HG03025 (cell line): ENCODE measurements at regions not wholly inside any gene's neighbourhood (a gene's known extent, or its start where the extent isn't known, plus 50 kb on each side); places are given as distances from the start of the nearest gene placed in this dataset.

Source experiments
- ATAC-seq: cut with Tn5 transposase; IDR thresholded peaks from one replicate; pipeline ENCODE4 v1.9.1; 2021; ENCODE audit warnings: mild to moderate bottlenecking, moderate library complexity; ENCODE audit not compliant: unreplicated experiment, low FRiP score

DNA sequence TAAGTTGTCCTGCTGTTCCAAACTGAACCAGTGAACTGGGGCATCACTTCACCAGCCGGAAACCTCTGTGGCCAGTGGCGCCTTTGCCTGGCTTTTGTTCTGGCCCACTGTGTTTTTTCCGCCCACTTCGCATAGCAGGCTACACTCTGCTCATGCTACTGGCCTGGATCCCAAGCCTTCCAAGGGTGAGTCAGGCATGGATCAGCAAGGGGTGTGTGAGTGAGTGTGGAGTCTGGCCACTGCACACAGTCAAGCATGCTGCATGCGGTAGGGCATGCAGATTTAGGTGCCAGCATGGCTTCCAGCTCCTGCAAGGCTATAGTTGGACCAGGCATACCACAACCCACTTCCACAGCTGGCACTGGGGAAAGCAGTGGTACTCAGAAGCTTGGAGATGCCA lies 1967.9 kb downstream of the C4orf33 start:
- ATAC-seq, result no peak

DNA sequence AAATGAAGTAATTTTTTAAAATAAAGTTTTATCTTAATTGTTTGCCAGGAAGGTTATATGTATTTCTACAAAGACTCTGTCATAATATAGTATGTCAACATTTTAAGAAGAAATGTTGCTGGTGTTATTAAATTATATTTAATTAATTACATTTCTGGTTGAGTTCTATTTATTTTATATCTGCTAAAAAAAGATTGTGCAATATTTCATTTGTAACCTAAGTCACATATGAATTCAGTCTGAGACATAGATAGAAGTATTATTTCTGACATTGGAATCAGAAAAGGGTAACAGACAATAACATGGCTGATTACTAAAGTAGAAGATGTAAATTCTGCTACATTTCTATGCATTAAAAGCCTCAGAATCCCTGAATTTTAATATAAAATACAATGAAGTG lies 1985.1 kb downstream of the C4orf33 start:
- no peak for ATAC-seq

DNA sequence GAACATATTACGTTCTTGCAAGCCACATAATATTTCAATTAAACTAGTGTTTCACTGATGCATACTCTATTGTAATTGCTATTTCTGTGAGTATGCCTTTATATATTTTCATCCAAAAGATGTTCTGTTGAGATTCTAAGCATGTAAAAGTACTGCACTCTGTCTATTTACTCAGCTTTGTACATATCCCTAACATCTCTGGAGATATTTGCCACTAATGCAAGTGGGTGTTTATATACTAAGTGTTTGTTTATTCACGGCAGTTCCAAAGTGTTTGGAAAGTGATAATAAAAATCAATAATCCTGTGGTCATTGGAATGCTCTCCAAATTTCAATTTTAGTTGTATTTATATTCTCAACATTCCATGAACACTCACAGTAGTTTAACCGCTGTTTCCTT lies 1989.0 kb downstream of the C4orf33 start:
- no peak for ATAC-seq

DNA sequence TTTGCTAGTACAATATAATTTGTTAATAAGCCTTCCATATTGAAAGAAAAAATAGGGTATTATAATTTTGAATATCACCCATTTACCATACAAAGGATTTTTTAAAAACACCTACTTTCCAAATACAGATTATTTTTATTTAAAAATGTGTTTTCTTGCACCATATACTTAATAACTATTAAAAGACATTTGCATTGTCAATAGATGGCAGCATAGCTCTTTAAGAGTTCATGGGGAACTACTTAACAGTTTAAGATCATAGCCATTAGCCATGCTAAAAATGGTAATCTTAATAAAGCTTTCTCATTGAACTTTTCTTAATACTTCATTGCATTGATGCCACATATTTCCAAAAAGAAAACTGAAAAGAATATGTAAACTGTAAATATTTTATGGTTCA lies 1995.9 kb downstream of the C4orf33 start:
- ATAC-seq, result no peak

DNA sequence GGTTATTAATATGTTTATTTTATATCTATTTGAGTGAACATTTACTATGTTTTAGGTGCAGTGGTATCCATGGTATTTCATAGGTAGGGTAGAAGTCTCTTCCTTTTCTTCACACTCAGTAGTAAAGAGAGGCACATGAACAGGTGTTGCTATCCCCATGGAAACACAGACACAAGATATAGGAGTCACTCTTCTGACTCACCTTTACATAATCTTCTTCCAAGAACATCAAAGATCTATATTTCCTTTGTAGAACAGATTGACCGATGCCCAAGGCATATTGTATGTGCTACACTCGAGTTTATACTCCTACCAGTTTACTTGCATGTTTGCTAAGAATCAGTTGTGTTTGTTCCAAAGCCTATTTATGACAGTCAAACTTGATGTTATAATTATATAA lies 1997.4 kb downstream of the C4orf33 start:
- no peak for ATAC-seq

DNA sequence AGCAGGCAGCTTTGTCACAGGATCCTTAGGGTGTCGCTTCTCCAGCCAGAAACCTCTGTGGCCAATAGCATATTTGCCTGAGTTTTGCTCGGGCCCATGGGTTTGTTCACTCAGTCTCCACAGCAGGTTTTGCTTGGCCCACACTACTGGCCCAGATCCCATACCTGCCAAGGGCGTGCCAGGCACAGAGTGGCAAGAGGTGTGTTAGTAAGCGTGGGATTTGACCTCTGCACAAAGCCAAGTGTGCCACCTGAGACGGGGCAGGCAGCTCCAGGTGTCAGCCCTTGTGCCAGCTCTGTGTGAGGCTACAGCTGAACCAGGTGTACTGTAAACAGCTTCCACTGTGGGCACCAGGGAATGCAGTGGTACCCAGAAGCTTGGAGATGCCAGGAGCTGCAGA lies 2003.0 kb downstream of the C4orf33 start:
- ATAC-seq, result no peak

DNA sequence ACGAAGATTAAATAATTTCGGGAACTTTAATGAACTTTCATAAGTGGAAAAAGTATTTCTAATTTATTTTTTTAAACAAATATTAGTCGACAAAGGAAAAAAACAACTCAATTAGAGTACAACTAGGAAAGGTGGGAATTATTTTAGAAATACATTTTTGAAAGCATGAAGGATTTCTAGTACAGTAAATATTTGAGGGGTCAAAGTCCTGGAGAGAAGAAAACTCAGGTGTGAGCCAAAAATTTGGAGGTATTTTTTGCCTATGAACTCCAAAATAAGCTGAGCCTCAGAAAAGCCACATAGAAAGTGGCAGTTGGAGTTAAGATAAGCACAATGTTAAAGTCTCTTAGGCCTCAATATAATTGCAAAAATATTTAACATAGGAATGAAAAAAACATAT lies 2017.3 kb downstream of the C4orf33 start:
- ATAC-seq, result no peak

DNA sequence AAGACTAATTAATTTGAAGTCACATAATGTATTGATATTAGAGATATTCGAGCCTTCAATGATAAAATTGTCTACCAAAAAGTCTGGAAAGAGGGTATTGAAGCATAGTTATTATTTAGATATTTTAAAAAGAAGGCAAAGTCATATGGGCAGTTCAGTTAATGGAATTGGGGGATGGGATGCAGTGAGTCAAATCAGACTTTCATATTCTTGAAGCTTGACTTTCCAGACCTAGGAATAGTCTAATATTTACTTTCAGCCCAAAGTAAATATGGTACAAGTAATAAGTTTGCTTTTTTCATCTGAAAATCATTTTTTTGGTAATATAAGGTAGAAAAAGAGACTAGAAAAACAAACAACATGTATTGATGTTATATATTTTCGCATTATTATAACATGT lies 2017.8 kb downstream of the C4orf33 start:
- ATAC-seq, result no peak

DNA sequence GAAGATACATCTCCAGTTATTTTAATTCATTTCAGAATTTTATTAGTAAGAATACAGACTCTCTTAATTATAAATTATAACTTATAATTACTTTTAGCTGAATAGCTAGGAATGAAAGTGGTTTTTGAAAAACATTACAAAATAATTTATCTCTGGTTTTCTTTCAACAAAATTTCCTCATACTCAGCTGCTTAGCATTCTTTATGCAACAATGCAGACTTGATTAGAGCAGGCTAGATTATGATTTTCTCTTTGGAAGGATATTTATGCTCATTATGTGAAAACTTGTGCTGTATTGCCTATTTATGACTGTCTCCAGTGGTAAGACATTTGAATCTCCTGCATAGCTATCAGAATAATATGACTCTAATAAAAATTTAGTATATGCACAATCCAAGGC lies 2023.7 kb downstream of the C4orf33 start:
- no peak for ATAC-seq

DNA sequence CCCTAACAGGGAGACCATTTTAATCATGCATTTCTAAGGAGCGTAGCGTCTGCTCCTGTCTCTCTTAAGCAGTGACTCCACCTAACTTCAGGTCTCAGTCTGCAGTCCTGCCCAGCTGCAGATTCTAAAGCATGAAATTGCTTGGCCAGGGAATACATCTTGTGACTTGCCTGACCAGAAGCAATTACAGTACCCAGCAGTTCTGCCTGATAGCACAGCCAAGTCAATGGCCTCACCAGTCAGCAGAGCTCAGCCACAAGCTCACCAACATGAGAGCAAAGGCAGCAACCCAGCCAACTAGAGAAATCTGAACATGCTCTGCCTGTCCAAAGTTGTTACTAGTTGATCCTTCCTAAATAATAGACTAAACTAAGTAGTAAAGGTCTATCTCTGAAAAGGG lies 2011.9 kb upstream of the PCDH10 start:
- ATAC-seq, result no peak

DNA sequence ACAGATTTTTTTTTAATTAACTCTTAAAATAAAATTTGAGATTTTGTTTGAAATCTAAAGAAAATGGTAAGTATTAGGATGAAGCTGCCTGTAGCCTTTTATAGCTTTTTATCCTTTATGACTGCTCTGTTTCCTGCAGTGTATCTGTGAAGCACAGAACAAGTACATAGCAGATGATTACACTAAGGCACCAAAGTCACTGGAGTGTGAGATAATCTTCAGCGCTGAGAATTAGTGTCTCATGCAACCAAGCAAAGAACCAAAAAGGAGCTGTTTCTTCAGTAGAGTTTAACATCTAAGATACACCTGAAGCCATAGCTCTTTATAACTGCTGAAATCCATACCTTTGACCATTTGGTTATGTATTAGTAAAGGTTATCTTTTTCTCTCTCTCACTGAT lies 1989.8 kb upstream of the PCDH10 start:
- ATAC-seq, result no peak

DNA sequence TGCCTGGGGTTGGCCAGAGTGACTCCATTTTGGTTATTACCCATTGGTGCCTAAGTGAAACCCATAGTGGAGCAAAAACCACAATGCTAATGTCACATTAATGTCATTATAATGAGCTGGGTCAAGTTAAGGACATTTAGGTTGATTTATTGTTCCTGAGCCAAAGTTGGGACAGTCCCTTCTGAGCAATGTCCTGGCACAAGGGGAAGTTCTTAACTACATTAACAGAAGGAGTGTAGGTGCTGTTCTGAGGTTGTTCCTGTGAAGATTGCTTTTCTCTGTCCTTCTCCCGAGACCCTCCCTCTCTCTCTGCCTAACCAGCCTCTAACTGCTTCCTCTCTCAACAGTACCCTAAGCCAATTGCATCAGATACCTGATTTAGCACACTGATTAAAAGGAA lies 1956.8 kb upstream of the PCDH10 start:
- ATAC-seq, result no peak

DNA sequence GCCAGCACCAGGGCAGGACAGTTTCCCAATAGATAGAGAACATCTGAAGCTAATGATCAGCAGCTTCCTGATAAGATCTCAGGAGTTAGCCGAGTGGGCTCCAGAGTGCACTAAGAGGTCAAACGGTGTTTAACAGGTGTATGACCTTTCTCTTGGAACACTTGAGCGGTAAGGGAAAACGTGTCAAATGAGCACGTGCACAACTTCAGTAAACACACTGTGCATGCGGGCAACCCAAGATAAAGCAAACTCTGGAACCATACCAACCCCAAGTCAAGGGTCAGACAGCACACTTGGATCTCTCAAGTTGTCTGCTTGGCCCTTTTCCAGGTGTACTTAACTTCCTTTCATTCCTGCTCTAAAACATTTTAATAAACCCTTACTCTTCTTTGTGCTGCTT lies 1941.5 kb upstream of the PCDH10 start:
- ATAC-seq, result no peak

DNA sequence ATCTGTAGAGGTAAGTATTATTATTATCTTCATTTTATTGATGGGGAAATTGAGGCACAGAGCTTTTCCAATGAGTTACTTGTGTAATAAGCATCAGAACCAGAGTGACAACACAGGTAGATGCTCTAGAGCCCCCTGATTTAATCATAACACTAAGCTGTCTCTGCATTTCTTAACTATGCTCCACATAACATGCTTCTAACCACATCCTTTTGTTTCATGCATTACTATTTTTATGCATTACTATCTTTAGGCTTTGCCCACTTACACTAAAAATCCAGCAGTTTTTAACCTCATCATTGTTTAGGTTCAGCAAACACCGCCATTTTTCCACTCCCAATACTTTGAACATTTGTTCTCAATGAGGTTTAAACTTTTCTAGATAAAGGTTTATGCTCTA lies 1900.8 kb upstream of the PCDH10 start:
- ATAC-seq, result no peak

DNA sequence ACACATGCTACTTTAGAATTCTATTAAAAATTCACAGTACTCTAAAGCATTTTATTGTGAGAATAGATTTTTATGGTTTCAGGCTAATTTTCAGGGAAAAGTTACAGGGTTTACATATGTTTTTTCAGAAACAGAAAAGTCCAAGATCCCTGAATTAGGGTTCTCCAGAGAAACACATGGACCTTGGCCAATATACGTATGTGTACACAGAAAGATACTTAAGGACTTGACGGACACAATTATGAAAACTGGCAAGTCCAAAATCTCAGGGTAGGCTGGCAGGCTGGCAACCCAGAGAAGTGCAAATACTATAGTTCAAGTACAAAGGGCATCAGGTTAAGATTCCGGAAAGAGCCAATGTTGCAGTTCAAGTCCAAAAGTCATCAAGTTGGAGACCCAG lies 1897.8 kb upstream of the PCDH10 start:
- ATAC-seq, result no peak

DNA sequence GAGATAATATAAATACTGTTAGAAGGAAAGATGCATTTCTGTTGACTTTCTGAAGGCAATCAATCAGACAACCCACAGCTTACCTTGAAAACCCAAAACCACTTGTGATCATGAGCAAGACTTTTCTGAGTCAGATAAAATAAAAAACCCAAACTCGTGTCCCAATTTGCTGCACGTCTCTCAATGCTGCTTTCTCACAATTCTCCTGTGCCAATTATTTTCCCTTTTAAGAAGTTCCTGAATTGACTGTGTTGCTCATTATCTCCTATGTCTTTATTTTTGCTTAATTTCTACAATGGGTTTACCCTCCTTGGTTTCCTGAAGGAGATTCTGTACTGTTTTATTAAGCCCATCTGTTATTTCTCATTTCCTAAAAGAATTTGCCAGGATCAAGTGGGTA lies 1891.9 kb upstream of the PCDH10 start:
- ATAC-seq, result no peak

DNA sequence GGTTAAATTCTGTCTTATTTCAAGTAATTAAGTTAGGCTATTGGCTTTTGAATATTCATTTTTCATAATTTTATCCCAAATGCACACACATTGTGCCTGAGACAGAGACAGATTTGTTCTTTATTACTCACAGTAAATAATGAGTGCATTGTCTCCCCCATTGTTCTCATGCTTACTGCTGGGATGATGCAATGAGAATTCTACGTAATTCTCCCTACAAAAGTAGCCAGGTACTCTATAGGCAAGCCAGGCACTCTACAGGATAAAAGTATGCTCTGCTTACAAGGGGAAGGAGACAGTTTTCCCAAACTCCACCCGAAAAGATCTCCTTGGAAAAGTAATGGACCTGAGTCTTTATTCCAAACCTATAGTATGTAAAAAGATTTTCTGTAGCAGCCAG lies 1890.7 kb upstream of the PCDH10 start:
- ATAC-seq, result no peak

DNA sequence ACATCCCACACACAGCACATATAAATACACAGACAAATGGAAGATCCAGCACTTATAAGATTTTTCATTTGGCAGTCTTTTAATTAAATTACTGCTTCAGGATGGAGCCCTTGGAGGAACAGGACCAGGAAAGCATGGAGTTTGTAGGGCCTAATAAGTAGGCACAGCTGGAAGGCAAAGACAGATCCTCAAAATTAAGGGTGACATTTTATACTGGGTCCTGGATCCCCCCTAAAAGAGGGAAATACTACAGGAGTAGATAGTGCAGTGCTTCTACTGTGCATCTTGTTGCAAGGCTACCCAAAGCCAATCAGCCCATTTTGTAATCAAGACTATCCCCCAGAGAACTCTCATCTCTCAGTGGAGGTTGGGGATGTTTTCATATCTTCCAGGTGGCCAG lies 1860.7 kb upstream of the PCDH10 start:
- ATAC-seq, result no peak

DNA sequence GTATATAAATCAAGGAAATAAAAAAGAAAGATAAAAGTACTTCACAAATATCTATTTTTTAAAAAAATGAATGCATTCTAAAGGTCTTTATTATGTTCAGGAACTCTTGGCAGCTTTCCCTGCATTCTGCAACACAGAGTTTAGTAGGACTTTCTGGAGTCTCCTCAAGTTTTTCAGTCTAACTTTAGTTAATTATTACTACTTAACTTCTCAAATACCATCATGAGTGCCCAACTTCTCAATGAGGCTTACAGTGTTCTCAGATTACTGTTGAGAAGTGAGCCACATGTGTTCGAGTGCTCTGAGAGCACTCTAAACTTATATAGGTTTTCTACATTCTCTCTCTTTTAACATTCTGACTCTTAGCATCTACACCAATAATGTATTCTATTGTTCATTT lies 1852.9 kb upstream of the PCDH10 start:
- no peak for ATAC-seq

DNA sequence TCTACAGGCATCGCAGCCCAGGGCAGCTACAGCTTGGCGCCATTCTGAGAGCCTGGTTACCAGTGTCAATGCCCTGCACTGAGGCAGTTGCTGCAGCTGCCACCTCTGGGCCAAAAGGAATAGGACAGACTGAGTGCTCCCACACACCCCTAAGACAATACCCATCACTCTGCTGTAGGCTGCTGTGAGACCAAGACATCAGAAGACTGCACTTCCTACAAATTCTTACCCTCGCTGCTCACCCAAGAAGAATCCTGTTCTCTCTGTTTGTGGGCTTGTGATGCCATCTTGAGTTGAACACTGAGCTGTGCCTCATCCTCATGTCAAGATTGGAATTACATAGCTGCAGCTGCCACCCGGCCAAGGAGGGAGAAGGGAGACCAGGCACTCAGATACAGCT lies 1847.0 kb upstream of the PCDH10 start:
- ATAC-seq, result no peak

DNA sequence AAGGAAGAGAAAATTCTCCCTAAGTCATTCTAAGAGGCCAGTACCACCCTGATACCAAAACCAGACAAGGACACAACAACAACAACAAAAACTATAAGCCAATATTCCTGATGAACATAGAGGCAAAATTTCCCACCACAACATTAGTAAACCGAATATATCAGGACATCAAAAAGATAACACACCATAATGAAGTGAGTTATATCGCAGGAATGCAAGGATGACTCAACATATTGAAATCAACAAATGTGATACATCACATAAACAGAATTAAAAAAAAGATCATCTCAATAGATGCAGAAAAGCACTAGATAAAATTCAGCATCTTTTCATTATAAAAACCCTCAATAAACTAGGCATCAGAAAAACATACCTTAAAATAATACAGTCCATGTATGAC lies 1844.4 kb upstream of the PCDH10 start:
- no peak for ATAC-seq

DNA sequence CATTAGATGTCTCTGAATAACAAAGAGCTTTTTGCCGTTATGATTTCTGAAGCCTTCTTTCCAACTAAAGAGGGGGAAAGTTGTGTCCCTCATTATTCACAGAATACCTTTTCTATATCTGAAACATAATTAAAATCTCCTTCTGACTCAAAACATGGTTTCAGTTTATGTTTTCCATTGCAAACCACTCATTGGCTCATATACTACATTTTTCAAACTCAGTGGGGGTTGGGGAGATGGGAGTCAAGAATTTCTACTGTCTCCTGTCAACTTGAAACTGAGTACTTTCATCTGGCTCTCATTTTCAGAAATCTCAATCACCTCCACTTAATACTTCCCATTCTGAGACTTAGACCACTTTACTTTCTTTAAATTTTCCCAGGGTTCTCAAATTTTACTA lies 1839.5 kb upstream of the PCDH10 start:
- no peak for ATAC-seq

DNA sequence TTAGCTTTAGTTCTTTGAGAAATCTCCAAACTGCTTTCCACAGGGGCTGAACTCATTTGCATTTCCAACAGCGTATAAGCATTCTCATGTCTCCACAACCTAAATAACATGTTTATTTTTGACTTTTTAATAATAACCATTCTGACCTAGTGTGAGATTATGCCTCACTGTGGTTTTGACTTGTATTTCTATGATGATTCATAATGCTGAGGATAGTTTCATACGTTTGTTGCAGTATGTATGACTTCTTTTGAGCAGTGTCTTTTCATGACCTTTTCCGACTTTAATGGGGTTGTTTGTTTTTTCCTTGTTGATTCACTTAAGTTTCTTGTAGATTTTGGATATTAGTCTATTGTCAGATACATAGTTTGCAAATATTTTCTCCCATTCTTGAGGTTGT lies 1833.0 kb upstream of the PCDH10 start:
- no peak for ATAC-seq

DNA sequence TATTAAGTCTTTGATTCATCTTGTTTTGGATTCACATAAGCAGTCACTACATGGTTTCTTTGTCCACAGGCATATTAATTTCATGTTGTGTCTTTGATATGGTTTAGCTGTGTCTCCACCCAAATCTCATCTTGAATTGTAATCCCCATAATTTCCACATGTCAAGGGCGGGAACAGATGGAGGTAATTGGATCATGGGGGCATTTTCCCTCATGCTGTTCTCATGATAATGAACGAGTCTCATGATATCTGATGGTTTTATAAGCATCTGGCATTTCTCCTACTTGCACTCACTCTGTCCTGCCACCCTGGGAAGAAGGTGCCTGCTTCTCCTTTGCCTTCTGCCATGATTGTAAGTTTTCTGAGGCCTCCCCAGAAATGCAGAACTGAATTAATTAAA lies 1811.2 kb upstream of the PCDH10 start:
- ATAC-seq, result no peak
